NCI-H524 (cell line): ENCODE measurements at regions not wholly inside any gene's neighbourhood (a gene's known extent, or its start where the extent isn't known, plus 50 kb on each side); places are given as distances from the start of the nearest gene placed in this dataset.
"Not testable (repeated sequence)": the region's sequence is repeated elsewhere in the genome, so short reads cannot be mapped to it uniquely, and the experiment has no call there.

ENCODE experiments used
- DNase-seq, 2 experiments: peaks; one replicate each; lab custom pipeline; 2025; lab: John Stamatoyannopoulos, UW

DNA sequence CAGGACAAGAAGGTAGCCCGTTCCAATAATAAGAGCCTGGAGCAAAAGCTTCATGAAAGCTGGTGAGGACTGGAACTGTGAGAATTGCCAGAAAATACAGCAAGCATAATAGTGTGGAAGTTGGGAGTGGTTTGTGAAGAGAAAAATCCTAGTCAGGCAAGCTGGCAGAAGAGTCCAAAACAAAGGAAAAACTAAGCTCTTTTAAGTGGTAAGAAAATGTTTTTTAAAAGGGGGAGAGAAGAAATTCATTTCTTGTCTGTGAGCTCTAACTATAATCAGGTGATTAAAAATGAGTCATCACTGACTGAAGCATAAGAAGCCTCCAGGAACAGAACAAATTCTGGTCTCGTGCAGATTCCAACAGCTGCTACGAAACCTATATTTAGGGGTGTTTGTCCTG is 102.6 kb downstream of the CAAP1 start:
- no peak for DNase-seq

- DNase-seq, result peak in 1 of 2 experiments; percentile 49
Measured at GRCh38 chr9:26786564-26786963, 106.0 kb downstream of the CAAP1 start.

- no peak for DNase-seq
Measured at GRCh38 chr9:26782899-26783298, 109.7 kb downstream of the CAAP1 start.

DNA sequence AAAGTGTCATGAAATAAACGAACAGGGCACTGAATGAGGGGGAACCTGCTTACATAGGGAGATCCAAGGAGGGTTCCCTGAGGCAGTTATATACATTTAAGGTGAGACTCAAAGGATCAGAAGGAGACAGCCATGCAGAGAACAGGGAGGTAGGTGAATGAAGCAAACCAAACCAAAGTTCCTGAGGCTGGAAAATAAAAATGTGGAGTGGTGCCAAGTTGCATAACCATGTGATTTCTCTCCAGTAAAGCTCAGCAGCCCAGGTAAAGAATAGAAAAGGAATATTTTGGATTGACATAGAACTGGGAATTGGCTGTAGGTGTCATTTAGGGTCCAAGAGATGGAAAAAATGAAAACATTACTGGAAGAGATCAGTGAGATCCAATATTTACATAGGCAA is 110.7 kb downstream of the CAAP1 start:
- DNase-seq, result no peak

GRCh38 chr9:26780307-26780706 is 112.3 kb downstream of the CAAP1 start:
- not testable (repeated sequence) for DNase-seq

GRCh38 chr9:26779062-26779461 is 113.5 kb downstream of the CAAP1 start:
- DNase-seq, result no peak

GRCh38 chr9:26775391-26775790 is 117.2 kb downstream of the CAAP1 start:
- no peak for DNase-seq

DNA sequence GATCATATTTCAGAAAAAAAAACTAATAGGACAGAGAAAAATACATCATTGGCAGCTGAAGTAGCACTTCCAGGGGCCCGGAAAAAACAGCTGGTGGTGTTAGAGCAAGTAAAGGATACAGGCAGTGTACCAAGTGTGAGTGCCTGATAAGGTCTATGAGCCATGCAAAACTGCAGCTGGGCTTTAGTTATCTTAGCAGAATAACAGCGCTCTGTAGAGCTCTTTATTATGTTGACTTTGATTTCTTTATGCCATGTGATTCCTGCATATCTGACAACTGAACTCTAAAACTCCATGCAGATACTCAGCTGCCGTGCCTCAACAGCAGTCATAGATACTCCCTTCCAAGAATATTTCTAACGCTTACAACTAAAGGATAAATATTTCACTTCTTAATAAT is 119.5 kb downstream of the CAAP1 start:
- DNase-seq, result no peak

GRCh38 chr9:26770821-26771220 is 121.8 kb downstream of the CAAP1 start:
- DNase-seq, result no peak

GRCh38 chr9:26768145-26768544 is 124.5 kb downstream of the CAAP1 start:
- DNase-seq, result no peak

- no peak for DNase-seq
Measured at GRCh38 chr9:26760675-26761074, 131.9 kb downstream of the CAAP1 start.

DNA sequence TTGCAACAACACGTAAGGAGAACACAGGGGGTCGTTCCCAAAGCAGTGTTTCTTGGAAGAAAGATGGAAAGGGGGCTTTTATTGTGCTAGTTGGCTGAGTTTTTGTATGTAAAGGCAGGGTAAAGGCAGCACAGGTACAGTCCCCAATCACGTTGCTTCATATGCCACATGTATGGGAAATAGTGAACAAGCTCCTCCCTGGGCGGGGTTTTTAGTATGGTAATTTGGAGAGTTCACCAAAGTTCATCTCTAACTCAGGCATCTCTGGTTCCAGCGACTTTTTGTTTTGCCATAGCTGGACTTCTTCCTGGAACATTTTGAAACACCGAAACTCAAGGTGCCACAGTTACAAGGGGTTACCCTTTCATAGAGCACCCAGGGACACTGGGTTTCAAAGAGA is 133.9 kb downstream of the CAAP1 start:
- DNase-seq, result no peak

GRCh38 chr9:26756881-26757280 is 135.7 kb downstream of the CAAP1 start:
- no peak for DNase-seq

DNA sequence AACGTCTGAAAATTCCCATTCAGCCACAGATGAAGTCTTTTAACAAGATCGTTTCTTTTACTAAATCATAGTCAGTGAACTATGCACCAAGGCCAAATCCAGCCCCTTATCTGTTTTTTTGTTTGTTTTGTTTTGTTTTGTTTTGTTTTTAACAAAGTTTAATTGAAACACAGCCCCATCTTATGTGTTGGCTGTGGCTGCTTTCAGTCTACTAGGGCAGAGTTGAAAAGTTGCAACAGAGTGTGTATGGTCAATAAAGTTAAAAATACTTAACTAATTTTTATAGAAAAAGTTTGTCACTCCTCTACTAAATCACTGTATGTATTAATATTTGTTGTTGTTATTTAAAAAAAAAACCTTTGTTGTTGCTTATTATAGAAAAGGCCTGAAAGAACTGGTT is 137.1 kb downstream of the CAAP1 start:
- no peak for DNase-seq

DNA sequence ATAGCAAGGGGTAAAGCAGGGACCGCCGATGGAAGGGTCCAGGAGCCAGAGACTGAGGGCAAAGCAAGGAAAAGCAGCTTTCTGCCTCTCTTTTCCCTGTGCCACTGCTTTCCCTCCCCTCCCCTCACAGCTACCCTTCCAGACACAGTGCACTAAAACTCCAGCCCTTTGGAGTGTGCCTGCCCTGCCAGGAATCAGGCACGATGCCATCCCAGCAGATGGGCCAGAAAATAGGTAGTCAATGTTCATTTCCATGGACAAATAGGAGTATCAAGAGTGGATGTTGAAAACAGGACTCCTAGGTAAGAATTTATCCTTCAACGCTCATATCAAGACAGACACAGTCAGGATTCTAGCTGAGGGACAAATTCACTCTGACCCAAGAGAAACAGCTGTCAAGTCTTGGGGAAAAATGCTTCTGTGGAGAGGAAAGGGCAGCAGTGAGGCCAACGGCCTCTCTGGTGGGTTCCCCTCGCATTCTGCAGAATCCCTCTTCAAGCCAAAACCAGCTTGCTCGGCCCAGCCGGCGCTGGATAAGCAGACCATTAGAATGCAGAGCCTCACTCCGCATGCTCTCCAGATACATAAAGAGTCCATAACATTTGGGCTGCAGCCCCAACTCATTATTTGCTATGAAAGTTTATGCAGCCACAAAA is 138.0 kb downstream of the CAAP1 start:
- DNase-seq, result no peak

DNA sequence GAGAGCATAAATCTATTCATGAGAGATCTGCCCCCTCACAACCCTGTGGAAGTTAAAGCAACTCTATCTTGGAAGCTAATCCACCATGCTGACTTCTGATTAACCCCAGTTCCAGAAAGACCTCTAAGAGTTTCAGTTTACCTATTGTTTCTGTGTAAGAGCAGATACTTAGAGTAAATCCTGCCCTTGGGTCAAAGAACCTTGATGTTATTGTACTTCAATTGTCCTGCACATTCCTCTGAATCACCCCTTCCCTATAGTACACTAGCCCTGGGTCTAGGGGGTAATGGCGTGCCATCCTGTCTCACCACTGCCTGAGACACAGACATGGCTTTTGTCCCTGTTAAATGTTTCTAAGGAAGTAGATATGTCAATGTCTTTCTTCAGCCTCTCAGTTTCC is 138.6 kb downstream of the CAAP1 start:
- DNase-seq, result no peak

GRCh38 chr9:26750162-26750561 is 142.4 kb downstream of the CAAP1 start:
- DNase-seq, result no peak

DNA sequence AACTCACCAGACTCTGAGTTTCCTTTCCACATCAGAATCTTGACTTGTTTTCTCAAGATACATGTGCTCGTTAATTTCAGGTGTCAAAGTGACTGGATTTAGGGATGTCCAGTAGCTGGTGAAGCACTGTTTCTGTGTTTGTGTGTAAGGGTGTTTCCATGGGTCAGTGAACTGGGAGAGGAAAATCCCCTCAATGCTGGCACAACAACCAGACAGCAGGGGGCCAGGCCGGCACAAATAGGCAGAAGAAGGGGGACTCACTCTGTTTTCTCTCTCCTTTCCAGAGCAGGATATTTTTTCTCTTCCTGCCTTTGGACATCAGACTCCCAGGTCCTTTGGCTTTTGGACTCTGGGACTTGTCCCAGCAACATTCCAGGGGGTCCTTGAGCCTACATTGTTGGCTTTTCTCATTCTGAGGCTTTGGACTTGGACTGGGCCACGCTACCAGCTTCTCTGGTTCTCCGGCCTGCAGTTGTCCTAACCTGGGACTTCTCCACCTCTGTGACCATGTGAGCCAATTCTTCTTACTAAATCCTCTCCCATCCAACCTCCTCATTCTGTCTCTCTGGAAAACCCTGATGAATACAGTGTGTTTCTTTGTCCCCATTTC is 144.0 kb downstream of the CAAP1 start:
- DNase-seq, result no peak

DNA sequence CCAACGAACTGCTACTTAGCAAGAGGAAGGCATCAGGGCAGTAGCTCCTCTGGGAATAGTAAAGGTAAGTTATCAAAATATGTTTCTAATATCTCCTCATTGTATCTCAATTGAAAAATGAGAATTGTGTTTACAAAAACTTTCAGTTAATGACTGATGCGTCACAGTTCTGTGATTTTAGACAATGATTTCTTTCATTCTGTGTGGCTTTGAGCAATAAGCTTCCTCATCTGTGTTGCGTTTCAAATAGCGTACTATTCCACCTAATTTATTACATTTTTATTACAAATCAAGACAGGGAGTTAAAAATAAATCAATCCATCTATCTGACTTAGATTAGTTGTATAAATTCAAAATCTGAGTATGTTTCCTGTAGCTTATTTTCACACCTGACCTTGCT is 145.0 kb downstream of the CAAP1 start:
- DNase-seq, result no peak

DNA sequence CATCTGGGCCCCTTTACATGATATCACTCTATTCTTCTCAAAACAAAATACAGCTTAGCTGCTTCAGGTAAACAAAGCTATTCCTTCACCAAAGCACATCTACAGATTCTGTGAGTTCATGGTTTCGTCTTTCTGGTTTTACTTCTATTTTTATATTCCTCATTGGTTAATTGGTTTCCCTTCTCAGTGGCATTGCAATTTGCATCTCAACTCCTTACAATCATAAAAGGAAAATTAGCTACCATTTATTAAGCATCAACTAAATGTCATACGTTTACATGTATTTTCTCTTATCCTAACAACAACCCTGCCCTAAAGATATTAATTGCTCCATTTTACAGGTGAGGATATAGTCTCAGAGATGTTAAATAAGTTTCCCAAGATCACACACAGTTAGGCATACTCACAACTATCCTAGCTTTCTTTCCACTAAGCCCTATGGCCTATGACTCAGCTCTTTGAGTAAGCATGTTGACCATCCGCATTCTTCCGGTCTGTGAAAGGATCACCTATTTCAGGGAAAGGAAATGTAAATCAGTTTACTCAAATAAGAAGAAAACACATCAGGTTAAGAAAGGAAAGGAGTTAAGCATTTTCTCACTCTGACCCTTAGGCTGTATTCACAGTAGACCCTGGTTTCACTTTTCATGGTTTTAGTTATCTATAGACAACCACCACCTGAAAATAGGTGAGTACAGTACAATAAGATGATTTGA is 146.1 kb downstream of the CAAP1 start:
- DNase-seq, result no peak

DNA sequence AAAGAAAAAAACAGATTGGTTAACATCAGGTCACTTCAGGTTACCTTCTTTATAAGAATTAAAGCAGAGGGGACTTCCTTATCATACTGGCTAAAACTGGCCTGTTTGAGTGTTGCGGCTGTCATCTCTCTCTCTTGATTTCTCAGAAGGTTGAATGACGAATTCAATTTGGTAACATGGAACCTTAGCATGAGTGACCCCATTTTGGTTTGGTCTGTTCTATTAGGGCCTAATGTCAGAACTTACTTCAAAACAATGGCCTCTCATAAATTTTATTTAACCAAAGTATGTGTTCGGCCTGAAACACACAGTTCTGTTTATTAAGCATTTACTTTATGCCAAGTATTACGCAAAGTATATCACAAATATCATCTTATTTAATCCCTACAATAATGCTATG is 147.5 kb downstream of the CAAP1 start:
- DNase-seq, result no peak

DNA sequence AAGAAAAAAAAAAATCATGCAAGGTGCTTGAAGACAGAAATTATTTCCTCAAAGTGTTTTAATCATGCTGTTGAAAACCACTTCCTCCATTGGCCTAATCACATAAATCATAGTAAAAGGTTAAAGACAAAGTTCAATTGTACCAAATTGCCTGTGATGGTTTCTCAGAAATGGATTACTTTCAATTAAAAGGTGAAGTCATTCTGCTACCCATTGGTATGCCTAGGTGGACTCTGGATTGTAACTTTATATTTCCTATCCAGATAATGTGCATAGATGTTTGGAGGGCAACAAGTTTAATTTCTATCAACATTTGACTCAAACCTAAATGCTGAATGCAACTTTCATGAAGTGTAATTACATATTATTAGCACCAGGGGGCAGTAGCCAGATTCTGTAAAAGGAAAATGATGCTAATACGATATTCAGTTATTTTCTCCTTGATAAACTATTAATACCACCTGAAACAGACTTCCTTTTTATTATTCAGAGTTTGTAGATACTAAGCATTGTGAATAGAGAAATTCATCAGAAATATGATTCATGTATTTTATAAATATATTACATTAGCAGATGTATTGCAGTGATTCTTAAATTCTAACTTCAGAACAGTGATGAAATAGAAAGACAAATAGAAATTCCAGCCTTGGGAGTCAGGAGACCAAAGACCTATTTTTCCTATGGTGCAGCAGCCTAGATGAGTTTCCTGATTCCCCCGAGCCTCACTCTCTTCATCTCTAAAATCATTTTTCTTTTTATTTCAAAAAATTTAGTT is 148.2 kb downstream of the CAAP1 start:
- peak in 1 of 2 experiments; percentile 19 for DNase-seq
